ENCODE measurements at regions not wholly inside any gene's neighbourhood (a gene's known extent, or its start where the extent isn't known, plus 50 kb on each side); places are given as distances from the start of the nearest gene placed in this dataset.

- Histone ChIP-seq H3K9ac (ENCODE audit: low read length) (no peak overlapping the region), H3K27ac (ENCODE audit: low read length) (no peak overlapping the region), H3K36me3 (ENCODE audit: control insufficient read depth, low read depth, low read length) (no peaks in the 10 kb centered on the region), H3K27me3 (ENCODE audit: control insufficient read depth, insufficient read depth, low read length) (no peaks in the 10 kb centered on the region), H3K4me1 (ENCODE audit: control insufficient read depth, low read depth, low read length) (no peaks in the 10 kb centered on the region), H3K9me3 (ENCODE audit: control insufficient read depth, low read depth, low read length) (no peaks in the 10 kb centered on the region), H3K4me3 (ENCODE audit: low read length) (no peak overlapping the region)
Observed at GRCh38 chr4:20412072-20412471, 160.4 kb downstream of the SLIT2 start.

GRCh38 chr4:20416800-20417199, 165.1 kb downstream of the SLIT2 start:
- no peak overlapping the region for H3K27ac ChIP-seq (ENCODE audit: low read length)
- no peaks in the 10 kb centered on the region for H3K4me1 ChIP-seq (ENCODE audit: control insufficient read depth, low read depth, low read length)
- no peaks in the 10 kb centered on the region for H3K9me3 ChIP-seq (ENCODE audit: control insufficient read depth, low read depth, low read length)
- no peaks in the 10 kb centered on the region for H3K27me3 ChIP-seq (ENCODE audit: control insufficient read depth, insufficient read depth, low read length)
- H3K36me3 ChIP-seq (ENCODE audit: control insufficient read depth, low read depth, low read length): no peaks in the 10 kb centered on the region
- no peak overlapping the region for H3K9ac ChIP-seq (ENCODE audit: low read length)
- H3K4me3 ChIP-seq (ENCODE audit: low read length): no peak overlapping the region

- no peak overlapping the region for H3K4me3 ChIP-seq (ENCODE audit: low read length)
- H3K9ac ChIP-seq (ENCODE audit: low read length): no peak overlapping the region
- H3K27ac ChIP-seq (ENCODE audit: low read length): no peak overlapping the region
Observed at GRCh38 chr4:20418861-20419451, 167.3 kb downstream of the SLIT2 start.

GRCh38 chr4:20420916-20421602, 169.4 kb downstream of the SLIT2 start:
- H3K4me1 ChIP-seq (ENCODE audit: control insufficient read depth, low read depth, low read length): no peaks in the 10 kb centered on the region
- no peak overlapping the region for H3K4me3 ChIP-seq (ENCODE audit: low read length)
- H3K9me3 ChIP-seq (ENCODE audit: control insufficient read depth, low read depth, low read length): no peaks in the 10 kb centered on the region
- H3K27ac ChIP-seq (ENCODE audit: low read length): no peak overlapping the region
- no peak overlapping the region for H3K9ac ChIP-seq (ENCODE audit: low read length)
- no peaks in the 10 kb centered on the region for H3K27me3 ChIP-seq (ENCODE audit: control insufficient read depth, insufficient read depth, low read length)
- H3K36me3 ChIP-seq (ENCODE audit: control insufficient read depth, low read depth, low read length): no peaks in the 10 kb centered on the region

More at GRCh38 chr4:20418861-20419451, 167.3 kb downstream of the SLIT2 start:
- Histone ChIP-seq H3K9me3 (ENCODE audit: control insufficient read depth, low read depth, low read length) (no peaks in the 10 kb centered on the region), H3K4me1 (ENCODE audit: control insufficient read depth, low read depth, low read length) (no peaks in the 10 kb centered on the region), H3K27me3 (ENCODE audit: control insufficient read depth, insufficient read depth, low read length) (no peaks in the 10 kb centered on the region), H3K36me3 (ENCODE audit: control insufficient read depth, low read depth, low read length) (no peaks in the 10 kb centered on the region)

GRCh38 chr4:20421603-20421985, 169.9 kb downstream of the SLIT2 start:
- Histone ChIP-seq H3K36me3 (ENCODE audit: control insufficient read depth, low read depth, low read length) (no peaks in the 10 kb centered on the region), H3K27me3 (ENCODE audit: control insufficient read depth, insufficient read depth, low read length) (no peaks in the 10 kb centered on the region), H3K27ac (ENCODE audit: low read length) (no peak overlapping the region), H3K4me3 (ENCODE audit: low read length) (no peak overlapping the region), H3K9ac (ENCODE audit: low read length) (no peak overlapping the region), H3K4me1 (ENCODE audit: control insufficient read depth, low read depth, low read length) (no peaks in the 10 kb centered on the region), H3K9me3 (ENCODE audit: control insufficient read depth, low read depth, low read length) (no peaks in the 10 kb centered on the region)

GRCh38 chr4:20422398-20422797, 170.7 kb downstream of the SLIT2 start:
- Histone ChIP-seq H3K27ac (ENCODE audit: low read length) (no peak overlapping the region), H3K27me3 (ENCODE audit: control insufficient read depth, insufficient read depth, low read length) (no peaks in the 10 kb centered on the region), H3K36me3 (ENCODE audit: control insufficient read depth, low read depth, low read length) (no peaks in the 10 kb centered on the region), H3K9me3 (ENCODE audit: control insufficient read depth, low read depth, low read length) (no peaks in the 10 kb centered on the region), H3K4me3 (ENCODE audit: low read length) (no peak overlapping the region), H3K4me1 (ENCODE audit: control insufficient read depth, low read depth, low read length) (no peaks in the 10 kb centered on the region), H3K9ac (ENCODE audit: low read length) (peak overlapping the region; percentile 7)

GRCh38 chr4:20423420-20423819, 171.7 kb downstream of the SLIT2 start:
- no peak overlapping the region for H3K4me3 ChIP-seq (ENCODE audit: low read length)
- H3K9ac ChIP-seq (ENCODE audit: low read length): no peak overlapping the region
- no peaks in the 10 kb centered on the region for H3K27me3 ChIP-seq (ENCODE audit: control insufficient read depth, insufficient read depth, low read length)
- H3K36me3 ChIP-seq (ENCODE audit: control insufficient read depth, low read depth, low read length): no peaks in the 10 kb centered on the region
- no peaks in the 10 kb centered on the region for H3K4me1 ChIP-seq (ENCODE audit: control insufficient read depth, low read depth, low read length)
- no peaks in the 10 kb centered on the region for H3K9me3 ChIP-seq (ENCODE audit: control insufficient read depth, low read depth, low read length)
- H3K27ac ChIP-seq (ENCODE audit: low read length): no peak overlapping the region

GRCh38 chr4:20426028-20426427, 174.3 kb downstream of the SLIT2 start:
- no peaks in the 10 kb centered on the region for H3K36me3 ChIP-seq (ENCODE audit: control insufficient read depth, low read depth, low read length)
- H3K27ac ChIP-seq (ENCODE audit: low read length): no peak overlapping the region
- H3K9ac ChIP-seq (ENCODE audit: low read length): no peak overlapping the region
- no peak overlapping the region for H3K4me3 ChIP-seq (ENCODE audit: low read length)
- H3K4me1 ChIP-seq (ENCODE audit: control insufficient read depth, low read depth, low read length): no peaks in the 10 kb centered on the region
- no peaks in the 10 kb centered on the region for H3K27me3 ChIP-seq (ENCODE audit: control insufficient read depth, insufficient read depth, low read length)
- no peaks in the 10 kb centered on the region for H3K9me3 ChIP-seq (ENCODE audit: control insufficient read depth, low read depth, low read length)

GRCh38 chr4:20428436-20429160, 176.9 kb downstream of the SLIT2 start:
- Histone ChIP-seq H3K36me3 (ENCODE audit: control insufficient read depth, low read depth, low read length) (no peaks in the 10 kb centered on the region), H3K9ac (ENCODE audit: low read length) (no peak overlapping the region), H3K27me3 (ENCODE audit: control insufficient read depth, insufficient read depth, low read length) (no peaks in the 10 kb centered on the region), H3K4me3 (ENCODE audit: low read length) (no peak overlapping the region), H3K9me3 (ENCODE audit: control insufficient read depth, low read depth, low read length) (no peaks in the 10 kb centered on the region), H3K27ac (ENCODE audit: low read length) (no peak overlapping the region), H3K4me1 (ENCODE audit: control insufficient read depth, low read depth, low read length) (no peaks in the 10 kb centered on the region)

- no peak overlapping the region for H3K4me3 ChIP-seq (ENCODE audit: low read length)
- H3K27ac ChIP-seq (ENCODE audit: low read length): no peak overlapping the region
- H3K27me3 ChIP-seq (ENCODE audit: control insufficient read depth, insufficient read depth, low read length): no peaks in the 10 kb centered on the region
- no peaks in the 10 kb centered on the region for H3K36me3 ChIP-seq (ENCODE audit: control insufficient read depth, low read depth, low read length)
- H3K9me3 ChIP-seq (ENCODE audit: control insufficient read depth, low read depth, low read length): no peaks in the 10 kb centered on the region
- no peak overlapping the region for H3K9ac ChIP-seq (ENCODE audit: low read length)
- no peaks in the 10 kb centered on the region for H3K4me1 ChIP-seq (ENCODE audit: control insufficient read depth, low read depth, low read length)
Observed at GRCh38 chr4:20430259-20430941, 178.7 kb downstream of the SLIT2 start.

- Histone ChIP-seq H3K9ac (ENCODE audit: low read length) (no peak overlapping the region), H3K27ac (ENCODE audit: low read length) (no peak overlapping the region), H3K4me1 (ENCODE audit: control insufficient read depth, low read depth, low read length) (no peaks in the 10 kb centered on the region), H3K27me3 (ENCODE audit: control insufficient read depth, insufficient read depth, low read length) (no peaks in the 10 kb centered on the region), H3K4me3 (ENCODE audit: low read length) (no peak overlapping the region), H3K36me3 (ENCODE audit: control insufficient read depth, low read depth, low read length) (no peaks in the 10 kb centered on the region), H3K9me3 (ENCODE audit: control insufficient read depth, low read depth, low read length) (no peaks in the 10 kb centered on the region)
Observed at GRCh38 chr4:20431543-20431951, 179.8 kb downstream of the SLIT2 start.

All from iPS-18a (cell line).